Trophoblast cell (in vitro differentiated cells and primary cell): ENCODE measurements at regions not wholly inside any gene's neighbourhood (a gene's known extent, or its start where the extent isn't known, plus 50 kb on each side); places are given as distances from the start of the nearest gene placed in this dataset.
"Not testable (repeated sequence)": the region's sequence is repeated elsewhere in the genome, so short reads cannot be mapped to it uniquely, and the experiment has no call there.

Experiments
- DNase-seq, 2 donors: peaks; one replicate each; pipeline ENCODE4 v3.0.0-alpha.2; 2016
- H2AFZ ChIP-seq: 2 replicates; pipeline ENCODE4 v1.6.1; 2013; ENCODE audit warnings: low read length, moderate library complexity, mild to moderate bottlenecking; ENCODE audit not compliant: insufficient read depth, poor library complexity
- H2AK5ac ChIP-seq: 2 replicates; pipeline ENCODE4 v1.6.1; 2013; ENCODE audit warnings: mild to moderate bottlenecking, low read length
- H2BK120ac ChIP-seq: 2 replicates; pipeline ENCODE4 v1.6.1; 2013; ENCODE audit warnings: low read length, mild to moderate bottlenecking, moderate library complexity; ENCODE audit not compliant: insufficient read depth, poor library complexity
- H2BK12ac ChIP-seq: 2 replicates; pipeline ENCODE4 v1.6.1; 2013; ENCODE audit warnings: mild to moderate bottlenecking, low read length, moderate library complexity
- H2BK5ac ChIP-seq: 2 replicates; pipeline ENCODE4 v1.6.1; 2013; ENCODE audit warnings: low read length, low read depth, moderate library complexity, mild to moderate bottlenecking; ENCODE audit not compliant: poor library complexity
- H3K14ac ChIP-seq: 2 replicates; pipeline ENCODE4 v1.6.1; 2013; ENCODE audit warnings: mild to moderate bottlenecking, low read length
- H3K18ac ChIP-seq: 2 replicates; pipeline ENCODE4 v1.6.1; 2013; ENCODE audit warnings: mild to moderate bottlenecking, low read length
- H3K23ac ChIP-seq: 2 replicates; pipeline ENCODE4 v1.6.1; 2013; ENCODE audit warnings: low read length
- H3K27ac ChIP-seq: 2 replicates; pipeline ENCODE4 v1.5.1; 2013; ENCODE audit warnings: low read depth, mild to moderate bottlenecking, inconsistent platforms, low read length, moderate library complexity
- H3K27me3 ChIP-seq: 2 replicates; pipeline ENCODE4 v1.6.1; 2013; ENCODE audit warnings: inconsistent platforms, mild to moderate bottlenecking, low read length, moderate library complexity; ENCODE audit not compliant: insufficient read depth
- H3K36me3 ChIP-seq, 2 experiments: 1 replicate in 1 of 2; 2 replicates in 1 of 2; pipeline ENCODE4 v1.6.1; 2013; ENCODE audit warnings: low read length in 2 of 2, mild to moderate bottlenecking in 2 of 2, moderate library complexity in 1 of 2; ENCODE audit not compliant: insufficient read depth in 2 of 2, control insufficient read depth in 1 of 2
- H3K4ac ChIP-seq: 2 replicates; pipeline ENCODE4 v1.6.1; 2013; ENCODE audit warnings: low read depth, mild to moderate bottlenecking, low read length, moderate library complexity
- H3K4me1 ChIP-seq, 2 experiments: 1 replicate in 1 of 2; 2 replicates in 1 of 2; pipeline ENCODE4 v1.6.1; 2013; ENCODE audit warnings: low read length in 2 of 2, mild to moderate bottlenecking in 2 of 2, moderate library complexity in 1 of 2; ENCODE audit not compliant: insufficient read depth in 2 of 2, control insufficient read depth in 1 of 2
- H3K4me2 ChIP-seq: 2 replicates; pipeline ENCODE4 v1.6.1; 2013; ENCODE audit warnings: inconsistent platforms, mild to moderate bottlenecking, low read length, moderate library complexity
- H3K4me3 ChIP-seq: 2 replicates; pipeline ENCODE4 v1.5.1; 2013; ENCODE audit warnings: mild to moderate bottlenecking, low read depth, low read length, inconsistent platforms
- H3K79me1 ChIP-seq: one replicate; pipeline ENCODE4 v1.6.1; 2013; ENCODE audit warnings: low read length
- H3K79me2 ChIP-seq: 2 replicates; pipeline ENCODE4 v1.6.1; 2013; ENCODE audit warnings: low read length, mild to moderate bottlenecking; ENCODE audit not compliant: control insufficient read depth, insufficient read depth, poor library complexity
- H3K9ac ChIP-seq: 2 replicates; pipeline ENCODE4 v1.6.1; 2013; ENCODE audit warnings: mild to moderate bottlenecking, low read length
- H3K9me3 ChIP-seq: 2 replicates; pipeline ENCODE4 v1.6.1; 2013; ENCODE audit warnings: low read depth, mild to moderate bottlenecking, control low read depth, inconsistent platforms, low read length; ENCODE audit not compliant: insufficient read depth
- H4K12ac ChIP-seq: 2 replicates; pipeline ENCODE4 v1.6.1; 2013; ENCODE audit warnings: low read depth, mild to moderate bottlenecking, low read length, moderate library complexity
- H4K8ac ChIP-seq: 2 replicates; pipeline ENCODE4 v1.6.1; 2013; ENCODE audit warnings: low read depth, mild to moderate bottlenecking, low read length, moderate library complexity
- H4K91ac ChIP-seq: one replicate; pipeline ENCODE4 v1.6.1; 2013; ENCODE audit warnings: low read depth, mild to moderate bottlenecking, low read length, moderate library complexity
- WGBS: extraction: QIAGEN DNeasy Blood & Tissue Kit; methylation state at CpG from one replicate; pipeline ENCODE4 v1.1.7; 2013; ENCODE audit warnings: missing lambda C conversion rate; ENCODE audit not compliant: insufficient read length, insufficient coverage; ENCODE audit errors: extremely low coverage; 5-methylcytosine and 5-hydroxymethylcytosine counted together

DNA sequence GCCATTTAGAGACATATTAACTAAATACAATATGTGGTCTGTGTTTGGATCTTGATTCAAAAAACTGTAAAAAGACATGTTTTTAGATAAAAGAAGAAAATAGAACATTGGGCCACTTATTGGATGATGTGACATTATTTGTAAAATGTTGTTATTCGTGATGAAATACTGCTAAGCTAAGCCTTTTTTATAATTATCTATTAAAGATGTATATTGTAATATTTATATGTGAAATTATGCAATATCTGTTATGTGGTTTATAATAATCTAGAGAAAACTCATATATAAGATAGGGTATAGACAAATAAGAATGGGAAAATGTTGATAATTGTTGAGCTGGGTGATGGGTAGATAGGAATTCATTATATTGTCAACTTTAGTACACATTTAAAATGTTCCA, 82.0 kb upstream of the RGS1 start:
- H2BK120ac ChIP-seq = no peak overlapping the region
- no peak overlapping the region for H2AFZ ChIP-seq
- H3K18ac ChIP-seq = no peak overlapping the region
- WGBS = no CpG with 5 or more reads among the region's 1 CpG
- no peak overlapping the region for H3K14ac ChIP-seq
- no peak overlapping the region for H4K91ac ChIP-seq
- no peak for DNase-seq
- no peaks in the 10 kb centered on the region for H3K27me3 ChIP-seq
- no peak overlapping the region for H3K4me2 ChIP-seq
- no peak overlapping the region for H2AK5ac ChIP-seq
- no peak overlapping the region for H4K12ac ChIP-seq
- H2BK5ac ChIP-seq = no peak overlapping the region
- no peaks in the 10 kb centered on the region for H3K79me2 ChIP-seq
- H3K4me1 ChIP-seq = no peaks in the 10 kb centered on the region
- H3K79me1 ChIP-seq = no peaks in the 10 kb centered on the region
- H4K8ac ChIP-seq = no peak overlapping the region
- H3K23ac ChIP-seq = no peak overlapping the region
- H3K9ac ChIP-seq = no peak overlapping the region
- H3K27ac ChIP-seq = no peak overlapping the region
- no peaks in the 10 kb centered on the region for H3K9me3 ChIP-seq
- no peak overlapping the region for H3K4me3 ChIP-seq
- H3K4ac ChIP-seq = no peak overlapping the region
- H3K36me3 ChIP-seq = no peaks in the 10 kb centered on the region
- H2BK12ac ChIP-seq = no peak overlapping the region

- Histone ChIP-seq H2AFZ (no peak overlapping the region), H2AK5ac (no peak overlapping the region), H3K4me2 (no peak overlapping the region), H3K79me2 (no peaks in the 10 kb centered on the region), H3K18ac (no peak overlapping the region), H4K12ac (no peak overlapping the region), H3K4me1 (no peaks in the 10 kb centered on the region), H3K27ac (no peak overlapping the region), H3K4ac (no peak overlapping the region), H3K9me3 (no peaks in the 10 kb centered on the region), H4K91ac (no peak overlapping the region), H2BK12ac (no peak overlapping the region), H2BK120ac (no peak overlapping the region), H3K14ac (no peak overlapping the region), H3K23ac (no peak overlapping the region), H3K27me3 (no peaks in the 10 kb centered on the region), H3K9ac (no peak overlapping the region), H3K4me3 (no peak overlapping the region), H3K79me1 (no peaks in the 10 kb centered on the region), H3K36me3 (no peaks in the 10 kb centered on the region), H2BK5ac (no peak overlapping the region), H4K8ac (no peak overlapping the region)
- DNase-seq = no peak
- WGBS = no CpG with 5 or more reads among the region's 3 CpGs
These were observed 79.1 kb upstream of the RGS1 start for GRCh38 chr1:192496369-192497056.

DNA sequence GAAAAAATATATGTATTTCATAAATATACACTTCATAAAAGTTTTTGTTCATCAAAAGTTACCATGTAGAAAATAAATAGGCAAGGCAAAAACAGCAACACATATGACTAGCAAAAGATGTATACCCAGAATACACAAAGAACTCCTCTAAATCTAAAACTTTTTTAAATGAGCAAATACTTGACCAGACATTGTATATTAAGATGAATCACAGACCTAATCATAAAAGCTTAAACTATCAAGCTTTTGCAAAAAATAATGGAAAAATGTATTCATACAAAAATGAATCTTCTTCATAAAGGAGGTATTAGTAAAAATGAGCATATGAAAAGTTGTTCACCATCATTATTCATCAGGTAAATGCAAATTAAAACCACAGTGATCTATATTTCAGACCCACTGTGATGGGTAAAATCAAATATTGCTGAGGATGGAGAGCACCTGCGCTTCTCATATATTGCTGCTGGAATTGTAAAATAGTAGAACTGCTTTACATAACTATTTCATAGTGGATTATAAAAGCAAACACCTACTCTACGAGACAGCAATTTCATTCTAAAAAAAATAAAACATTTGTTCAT, 78.3 kb upstream of the RGS1 start:
- H2AFZ ChIP-seq = no peak overlapping the region
- WGBS = no CpG with 5 or more reads among the region's 2 CpGs
- H3K18ac ChIP-seq = no peak overlapping the region
- H3K4me3 ChIP-seq = no peak overlapping the region
- no peak overlapping the region for H2BK12ac ChIP-seq
- H3K36me3 ChIP-seq = no peaks in the 10 kb centered on the region
- H4K8ac ChIP-seq = no peak overlapping the region
- no peaks in the 10 kb centered on the region for H3K9me3 ChIP-seq
- H3K79me2 ChIP-seq = no peaks in the 10 kb centered on the region
- H2BK120ac ChIP-seq = no peak overlapping the region
- no peak overlapping the region for H3K9ac ChIP-seq
- no peak overlapping the region for H2AK5ac ChIP-seq
- no peak overlapping the region for H3K4me2 ChIP-seq
- no peak overlapping the region for H3K4ac ChIP-seq
- H3K79me1 ChIP-seq = no peaks in the 10 kb centered on the region
- H2BK5ac ChIP-seq = no peak overlapping the region
- no peaks in the 10 kb centered on the region for H3K27me3 ChIP-seq
- no peak overlapping the region for H4K91ac ChIP-seq
- DNase-seq = no peak
- H3K23ac ChIP-seq = no peak overlapping the region
- H3K27ac ChIP-seq = no peak overlapping the region
- no peaks in the 10 kb centered on the region for H3K4me1 ChIP-seq
- no peak overlapping the region for H3K14ac ChIP-seq
- no peak overlapping the region for H4K12ac ChIP-seq

DNA sequence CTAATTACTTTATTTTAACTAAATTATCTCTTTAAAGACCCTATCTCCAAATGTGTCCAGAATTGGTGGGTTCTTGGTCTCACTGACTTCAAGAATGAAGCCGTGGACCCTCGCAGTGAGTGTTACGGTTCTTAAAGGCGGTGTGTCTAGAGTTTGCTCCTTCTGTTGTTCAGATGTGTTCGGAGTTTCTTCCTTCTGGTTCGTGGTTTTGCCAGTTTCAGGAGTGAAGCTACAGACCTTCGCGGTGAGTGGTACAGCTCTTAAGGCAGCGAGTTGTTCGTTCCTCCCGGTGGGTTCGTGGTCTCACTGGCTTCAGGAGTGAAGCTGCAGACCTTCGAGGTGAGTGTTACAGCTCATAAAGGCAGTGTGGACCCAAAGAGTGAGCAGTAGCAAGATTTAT, 77.5 kb upstream of the RGS1 start:
- no CpG with 5 or more reads among the region's 13 CpGs for WGBS
- H4K12ac ChIP-seq, H3K27ac ChIP-seq, H4K91ac ChIP-seq, H3K4me3 ChIP-seq, H2AFZ ChIP-seq, H3K18ac ChIP-seq, H3K27me3 ChIP-seq, H3K14ac ChIP-seq, DNase-seq, H2BK5ac ChIP-seq, H2BK12ac ChIP-seq, H3K23ac ChIP-seq, H3K79me1 ChIP-seq, H3K4me1 ChIP-seq, H3K4ac ChIP-seq, H3K79me2 ChIP-seq, H3K9me3 ChIP-seq, H3K4me2 ChIP-seq, H4K8ac ChIP-seq, H3K36me3 ChIP-seq, H2BK120ac ChIP-seq, H2AK5ac ChIP-seq, H3K9ac ChIP-seq: not testable (repeated sequence)
